Natural killer cell (primary cell): ENCODE measurements at regions not wholly inside any gene's neighbourhood (a gene's known extent, or its start where the extent isn't known, plus 50 kb on each side); places are given as distances from the start of the nearest gene placed in this dataset.

Source experiments
- ATAC-seq, 3 donors: fragments of 150-1000 bp in 2 of 3; fragments of 200-7000 bp in 1 of 3; cut with Tn5 transposase; 1 replicate in 1 of 3; 2 replicates in 2 of 3; pipeline ENCODE4 v1.10.0; 2021; ENCODE audit warnings: mild to moderate bottlenecking in 2 of 3, moderate library complexity in 2 of 3
- DNase-seq, 2 donors: peaks; one replicate each; pipeline versions ENCODE4 v3.0.0 to v3.0.0-alpha.2; 2013 to 2021; ENCODE audit warnings: mixed read lengths in 1 of 2
- H3K27ac ChIP-seq: one replicate; pipeline ENCODE4 v1.5.1; 2013; ENCODE audit warnings: mild to moderate bottlenecking, low read length
- H3K27me3 ChIP-seq: one replicate; pipeline ENCODE4 v1.6.1; 2013; ENCODE audit warnings: low read length; ENCODE audit not compliant: control insufficient read depth, insufficient read depth
- H3K36me3 ChIP-seq: one replicate; pipeline ENCODE4 v1.6.1; 2013; ENCODE audit warnings: low read length; ENCODE audit not compliant: control insufficient read depth, insufficient read depth
- H3K4me1 ChIP-seq: one replicate; pipeline ENCODE4 v1.6.1; 2013; ENCODE audit warnings: low read length; ENCODE audit not compliant: control insufficient read depth, insufficient read depth
- H3K4me3 ChIP-seq: one replicate; pipeline ENCODE4 v1.5.1; 2013; ENCODE audit warnings: low read length
- H3K9me3 ChIP-seq: one replicate; pipeline ENCODE4 v1.6.1; 2013; ENCODE audit warnings: low read length; ENCODE audit not compliant: control insufficient read depth, insufficient read depth
- H3K27ac Mint-ChIP-seq, 2 donors: one replicate each; pipeline ENCODE4 v1.8.0; 2022; ENCODE audit warnings: mild to moderate bottlenecking in 2 of 2, mixed read lengths in 2 of 2, moderate library complexity in 1 of 2
- H3K27me3 Mint-ChIP-seq, 2 donors: one replicate each; pipeline ENCODE4 v1.8.0; 2022; ENCODE audit warnings: low read depth in 2 of 2, mixed read lengths in 2 of 2
- H3K36me3 Mint-ChIP-seq: one replicate; pipeline ENCODE4 v1.8.0; 2022; ENCODE audit warnings: mixed read lengths
- H3K4me1 Mint-ChIP-seq, 2 donors: one replicate each; pipeline ENCODE4 v1.8.0; 2022; ENCODE audit warnings: mixed read lengths in 2 of 2
- H3K4me3 Mint-ChIP-seq: one replicate; pipeline ENCODE4 v1.8.0; 2022; ENCODE audit warnings: mild to moderate bottlenecking, moderate library complexity, mixed read lengths
- H3K9me3 Mint-ChIP-seq, 2 donors: one replicate each; pipeline ENCODE4 v1.8.0; 2022; ENCODE audit warnings: mixed read lengths in 2 of 2
- WGBS: methylation state at CpG from one replicate; pipeline ENCODE4 v1.1.7; 2013; ENCODE audit warnings: missing lambda C conversion rate; ENCODE audit not compliant: insufficient coverage; 5-methylcytosine and 5-hydroxymethylcytosine counted together
- intact Hi-C: fragments of 100-400 bp; cut with micrococcal nuclease; formaldehyde crosslinking; loops from one replicate; pipeline ENCODE4 v1.14.2; 2022
- TF ChIP-seq, protein P1 (sequence below): fragments of 200-600 bp; IDR thresholded peaks from one replicate; pipeline ENCODE4 v1.8.0; 2022; ENCODE audit warnings: antibody characterized with exemption

DNA sequence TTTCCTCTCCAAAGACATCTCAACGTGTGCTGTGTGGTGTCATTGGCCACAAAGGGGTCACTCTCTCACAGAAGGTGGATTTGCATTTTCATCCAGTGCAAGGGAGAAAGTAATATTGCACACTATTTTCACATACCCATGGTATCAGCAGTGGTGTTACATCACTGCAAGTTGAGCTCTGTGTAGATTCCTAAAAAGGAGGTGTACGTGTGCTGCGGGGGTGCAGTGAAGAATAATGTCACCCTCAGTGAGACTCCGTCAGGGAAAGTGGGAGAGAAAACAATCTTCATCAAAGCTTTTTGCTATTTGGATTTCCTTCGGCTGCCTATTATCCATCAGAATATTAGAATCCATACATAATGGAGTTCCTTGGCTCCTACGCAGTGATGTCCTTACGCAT lies 733.8 kb upstream of the FANCL start:
- H3K9me3 ChIP-seq, result no peaks in the 10 kb centered on the region
- no peaks in the 10 kb centered on the region for H3K4me1 Mint-ChIP-seq
- peaks cover 0 to 2% of the 10 kb centered on the region in 2 donors for H3K9me3 Mint-ChIP-seq
- intact Hi-C loops, result no loop called here
- DNase-seq (no peak), ATAC-seq (no peak)
- no peaks in the 10 kb centered on the region for H3K36me3 Mint-ChIP-seq
- H3K27ac Mint-ChIP-seq, result no peak overlapping the region
- TF ChIP-seq, protein P1, sequence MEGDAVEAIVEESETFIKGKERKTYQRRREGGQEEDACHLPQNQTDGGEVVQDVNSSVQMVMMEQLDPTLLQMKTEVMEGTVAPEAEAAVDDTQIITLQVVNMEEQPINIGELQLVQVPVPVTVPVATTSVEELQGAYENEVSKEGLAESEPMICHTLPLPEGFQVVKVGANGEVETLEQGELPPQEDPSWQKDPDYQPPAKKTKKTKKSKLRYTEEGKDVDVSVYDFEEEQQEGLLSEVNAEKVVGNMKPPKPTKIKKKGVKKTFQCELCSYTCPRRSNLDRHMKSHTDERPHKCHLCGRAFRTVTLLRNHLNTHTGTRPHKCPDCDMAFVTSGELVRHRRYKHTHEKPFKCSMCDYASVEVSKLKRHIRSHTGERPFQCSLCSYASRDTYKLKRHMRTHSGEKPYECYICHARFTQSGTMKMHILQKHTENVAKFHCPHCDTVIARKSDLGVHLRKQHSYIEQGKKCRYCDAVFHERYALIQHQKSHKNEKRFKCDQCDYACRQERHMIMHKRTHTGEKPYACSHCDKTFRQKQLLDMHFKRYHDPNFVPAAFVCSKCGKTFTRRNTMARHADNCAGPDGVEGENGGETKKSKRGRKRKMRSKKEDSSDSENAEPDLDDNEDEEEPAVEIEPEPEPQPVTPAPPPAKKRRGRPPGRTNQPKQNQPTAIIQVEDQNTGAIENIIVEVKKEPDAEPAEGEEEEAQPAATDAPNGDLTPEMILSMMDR, result no peak
- no peaks in the 10 kb centered on the region for H3K36me3 ChIP-seq
- no peak overlapping the region for H3K27ac ChIP-seq
- H3K4me1 ChIP-seq, result no peaks in the 10 kb centered on the region
- no peaks in the 10 kb centered on the region for H3K27me3 ChIP-seq
- no peaks in the 10 kb centered on the region for H3K27me3 Mint-ChIP-seq
- WGBS, result 87% methylated on average over 7 of the region's 7 CpGs
- no peak overlapping the region for H3K4me3 Mint-ChIP-seq
- no peak overlapping the region for H3K4me3 ChIP-seq

DNA sequence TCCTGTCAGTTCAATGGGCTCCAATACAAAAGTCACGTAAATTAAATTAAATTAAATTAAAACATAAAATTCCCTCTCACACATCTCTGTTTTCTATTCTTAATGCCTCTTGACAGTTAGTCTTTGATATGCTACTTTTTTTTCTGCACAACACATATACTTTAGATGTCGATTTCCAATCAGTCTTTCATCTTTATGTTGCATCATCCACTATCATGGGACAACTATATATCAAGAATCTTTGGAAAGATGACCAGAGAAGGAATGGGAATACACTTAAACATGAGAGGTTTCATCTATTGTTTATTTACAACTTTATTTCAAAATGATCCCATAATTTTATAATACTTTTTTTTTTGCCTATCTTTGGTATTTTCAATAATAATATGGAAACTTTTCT lies 733.3 kb upstream of the FANCL start:
- ATAC-seq (no peak), DNase-seq (no peak)
- TF ChIP-seq, protein P1, result no peak
- Histone ChIP-seq H3K4me1 (no peaks in the 10 kb centered on the region), H3K36me3 (no peaks in the 10 kb centered on the region), H3K27me3 (no peaks in the 10 kb centered on the region), H3K9me3 (no peaks in the 10 kb centered on the region), H3K4me3 (no peak overlapping the region), H3K27ac (no peak overlapping the region)
- no peak overlapping the region for H3K4me3 Mint-ChIP-seq
- peaks cover 0 to 2% of the 10 kb centered on the region in 2 donors for H3K9me3 Mint-ChIP-seq
- no peaks in the 10 kb centered on the region for H3K36me3 Mint-ChIP-seq
- H3K27ac Mint-ChIP-seq, result no peak overlapping the region
- 100% methylated on average over 1 of the region's 2 CpGs for WGBS
- no peaks in the 10 kb centered on the region for H3K4me1 Mint-ChIP-seq
- H3K27me3 Mint-ChIP-seq, result no peaks in the 10 kb centered on the region
- intact Hi-C loops, result no loop called here

DNA sequence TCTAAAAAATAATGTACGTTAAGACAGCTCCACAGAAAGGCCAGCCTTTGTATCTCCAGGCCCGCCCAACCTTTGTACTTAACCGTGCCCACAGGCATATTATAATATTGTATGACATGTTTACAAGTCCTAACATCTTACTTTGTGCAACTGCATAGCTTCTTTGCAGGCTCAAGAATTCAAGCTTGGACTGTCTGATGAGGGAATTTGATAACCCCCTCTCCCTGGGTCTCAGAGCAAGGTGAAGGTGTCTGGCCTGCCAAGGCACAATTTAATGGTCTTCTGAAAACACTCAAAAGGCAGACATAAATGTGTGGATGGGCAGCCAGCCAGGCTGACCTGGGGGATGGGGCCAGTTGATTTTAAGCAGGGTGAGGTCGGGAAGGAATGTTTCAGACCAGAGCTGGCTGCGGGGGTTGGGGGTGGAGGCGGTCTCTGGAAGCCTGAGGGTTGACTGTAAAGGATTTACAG lies 732.7 kb upstream of the FANCL start:
- 98% methylated on average over 4 of the region's 6 CpGs for WGBS
- Mint-ChIP-seq H3K27me3 (no peaks in the 10 kb centered on the region), H3K4me3 (no peak overlapping the region), H3K36me3 (no peaks in the 10 kb centered on the region), H3K4me1 (no peaks in the 10 kb centered on the region), H3K9me3 (peaks cover 0 to 2% of the 10 kb centered on the region in 2 donors), H3K27ac (no peak overlapping the region)
- intact Hi-C loops, result no loop called here
- DNase-seq (no peak), ATAC-seq (no peak)
- Histone ChIP-seq H3K4me1 (no peaks in the 10 kb centered on the region), H3K36me3 (no peaks in the 10 kb centered on the region), H3K27ac (no peak overlapping the region), H3K4me3 (no peak overlapping the region), H3K9me3 (no peaks in the 10 kb centered on the region), H3K27me3 (no peaks in the 10 kb centered on the region)
- TF ChIP-seq, protein P1, result no peak

DNA sequence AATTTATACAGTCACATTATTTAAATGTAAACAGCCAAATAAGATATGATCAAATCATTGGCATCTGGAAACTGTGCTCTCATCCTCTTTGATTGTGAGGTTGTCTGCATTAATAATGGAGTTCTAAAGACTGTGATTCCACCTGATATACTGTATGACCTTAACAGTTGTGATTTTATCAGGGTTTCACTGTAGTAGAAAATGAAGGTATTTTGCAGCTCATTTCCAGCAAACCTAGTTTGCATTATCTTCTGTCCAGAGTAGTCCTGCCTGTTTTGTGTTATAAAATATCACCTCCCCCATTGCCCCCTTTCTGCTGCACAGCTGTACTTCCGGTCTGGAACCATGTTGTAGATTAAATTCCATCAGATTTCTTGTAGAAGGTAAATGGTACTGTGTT lies 731.6 kb upstream of the FANCL start:
- peaks cover 0 to 2% of the 10 kb centered on the region in 2 donors for H3K9me3 Mint-ChIP-seq
- Histone ChIP-seq H3K36me3 (no peaks in the 10 kb centered on the region), H3K9me3 (no peaks in the 10 kb centered on the region), H3K4me3 (no peak overlapping the region), H3K27me3 (no peaks in the 10 kb centered on the region), H3K4me1 (no peaks in the 10 kb centered on the region), H3K27ac (no peak overlapping the region)
- ATAC-seq (no peak), DNase-seq (no peak)
- TF ChIP-seq, protein P1, result no peak
- intact Hi-C loops, result no loop called here
- H3K27ac Mint-ChIP-seq, result no peak overlapping the region
- H3K36me3 Mint-ChIP-seq, result no peaks in the 10 kb centered on the region
- no peaks in the 10 kb centered on the region for H3K4me1 Mint-ChIP-seq
- H3K27me3 Mint-ChIP-seq, result no peaks in the 10 kb centered on the region
- WGBS, result 57% methylated on average over 1 of the region's 1 CpG
- H3K4me3 Mint-ChIP-seq, result no peak overlapping the region
